SK-N-MC (cell line): ENCODE measurements at regions not wholly inside any gene's neighbourhood (a gene's known extent, or its start where the extent isn't known, plus 50 kb on each side); places are given as distances from the start of the nearest gene placed in this dataset.

ENCODE experiments used
- EZH2 ChIP-seq: fragments of 200-600 bp; sonication (generic); IDR thresholded peaks from one replicate; pipeline ENCODE4 v1.6.1; 2017; ENCODE audit warnings: antibody characterized with exemption
- FOXP2 ChIP-seq: optimal IDR thresholded peaks from 2 replicates; pipeline ENCODE3; 2011; ENCODE audit warnings: mild to moderate bottlenecking, moderate library complexity; ENCODE audit not compliant: insufficient read depth; ENCODE audit errors: extremely low read length, control extremely low read depth
- POLR2AphosphoS5 ChIP-seq: IDR thresholded peaks from 2 replicates; pipeline ENCODE4 v1.6.1; 2012; ENCODE audit warnings: mild to moderate bottlenecking, low read depth, low read length, borderline replicate concordance

- TF ChIP-seq POLR2AphosphoS5, result no peak
- no peak for TF ChIP-seq EZH2
- no peak for TF ChIP-seq FOXP2
These were observed 89.2 kb upstream of the TAPT1 start for GRCh38 chr4:16315456-16315855.
